ENCODE measurements at regions not wholly inside any gene's neighbourhood (a gene's known extent, or its start where the extent isn't known, plus 50 kb on each side); places are given as distances from the start of the nearest gene placed in this dataset.

GRCh38 chr13:86572115-86572514, 772.9 kb upstream of the SLITRK6 start:
- DNase-seq (ENCODE audit: low spot score): no peak
- TF ChIP-seq CTCF (IDR thresholded peaks at IDR 0.05; ENCODE audit: extremely low read depth, insufficient read depth, missing control alignments): no peak
- in situ Hi-C loops (cut with MboI; ENCODE audit: low pct_unique_long_range_greater_than_20kb, low sequenced_read_pairs, unreplicated experiment): no loop called here

GRCh38 chr13:86579662-86580061, 780.4 kb upstream of the SLITRK6 start:
- in situ Hi-C loops (cut with MboI; ENCODE audit: low pct_unique_long_range_greater_than_20kb, low sequenced_read_pairs, unreplicated experiment): no loop called here
- no peak for TF ChIP-seq CTCF (IDR thresholded peaks at IDR 0.05; ENCODE audit: extremely low read depth, insufficient read depth, missing control alignments)

GRCh38 chr13:86581706-86582105, 782.5 kb upstream of the SLITRK6 start:
- in situ Hi-C loops (cut with MboI; ENCODE audit: low pct_unique_long_range_greater_than_20kb, low sequenced_read_pairs, unreplicated experiment): no loop called here
- no peak for DNase-seq (ENCODE audit: low spot score)
- no peak for TF ChIP-seq CTCF (IDR thresholded peaks at IDR 0.05; ENCODE audit: extremely low read depth, insufficient read depth, missing control alignments)

More at GRCh38 chr13:86579662-86580061, 780.4 kb upstream of the SLITRK6 start:
- DNase-seq (ENCODE audit: low spot score): no peak

- no peak for TF ChIP-seq CTCF (IDR thresholded peaks at IDR 0.05; ENCODE audit: extremely low read depth, insufficient read depth, missing control alignments)
- DNase-seq (ENCODE audit: low spot score): no peak
- in situ Hi-C loops (cut with MboI; ENCODE audit: low pct_unique_long_range_greater_than_20kb, low sequenced_read_pairs, unreplicated experiment): no loop called here
Measured at GRCh38 chr13:86584301-86584700, 785.1 kb upstream of the SLITRK6 start.

- no peak for DNase-seq (ENCODE audit: low spot score)
- in situ Hi-C loops (cut with MboI; ENCODE audit: low pct_unique_long_range_greater_than_20kb, low sequenced_read_pairs, unreplicated experiment): no loop called here
- TF ChIP-seq CTCF (IDR thresholded peaks at IDR 0.05; ENCODE audit: extremely low read depth, insufficient read depth, missing control alignments): no peak
Measured at GRCh38 chr13:86585835-86586234, 786.6 kb upstream of the SLITRK6 start.

GRCh38 chr13:86591862-86592261, 792.6 kb upstream of the SLITRK6 start:
- DNase-seq (ENCODE audit: low spot score): no peak
- in situ Hi-C loops (cut with MboI; ENCODE audit: low pct_unique_long_range_greater_than_20kb, low sequenced_read_pairs, unreplicated experiment): no loop called here
- no peak for TF ChIP-seq CTCF (IDR thresholded peaks at IDR 0.05; ENCODE audit: extremely low read depth, insufficient read depth, missing control alignments)

- no peak for DNase-seq (ENCODE audit: low spot score)
- in situ Hi-C loops (cut with MboI; ENCODE audit: low pct_unique_long_range_greater_than_20kb, low sequenced_read_pairs, unreplicated experiment): no loop called here
- TF ChIP-seq CTCF (IDR thresholded peaks at IDR 0.05; ENCODE audit: extremely low read depth, insufficient read depth, missing control alignments): no peak
Measured at GRCh38 chr13:86601351-86601750, 802.1 kb upstream of the SLITRK6 start.

All from GM13977 (cell line).